ENCODE measurements at regions not wholly inside any gene's neighbourhood (a gene's known extent, or its start where the extent isn't known, plus 50 kb on each side); places are given as distances from the start of the nearest gene placed in this dataset.

GRCh38 chr11:134751766-134752165 lies 339.7 kb upstream of the B3GAT1 start:
- Mint-ChIP-seq H3K4me3 (no peak overlapping the region), H3K27me3 (ENCODE audit: low read depth) (peaks cover 87% of the 10 kb centered on the region), H3K27ac (no peak overlapping the region), H3K4me1 (peaks cover 28% of the 10 kb centered on the region), H3K36me3 (peaks cover 29% of the 10 kb centered on the region), H3K9me3 (peaks cover 38% of the 10 kb centered on the region)
- DNase-seq (ENCODE audit: low spot score) = no peak
- TF ChIP-seq IRF2 (CRISPR knock-in tag; IDR thresholded peaks at IDR 0.05; ENCODE audit: borderline replicate concordance, low read depth) (no peak), ZNF138 (CRISPR knock-in tag; conservative IDR thresholded peaks at IDR 0.05) (no peak), NFATC4 (CRISPR knock-in tag; IDR thresholded peaks at IDR 0.05) (no peak), RELA (CRISPR knock-in tag; IDR thresholded peaks at IDR 0.05; ENCODE audit: borderline replicate concordance) (no peak), ATF1 (CRISPR knock-in tag; IDR thresholded peaks at IDR 0.05) (no peak), USF2 (CRISPR knock-in tag; IDR thresholded peaks at IDR 0.05) (no peak), SMAD4 (CRISPR knock-in tag; IDR thresholded peaks at IDR 0.05) (no peak), USF1 (CRISPR knock-in tag; IDR thresholded peaks at IDR 0.05) (no peak)
- POLR2A ChIA-PET = no interaction called here
- no peak for ATAC-seq
- CTCF ChIA-PET = no interaction called here

GRCh38 chr11:134751031-134751585 lies 339.1 kb upstream of the B3GAT1 start:
- H3K4me3 Mint-ChIP-seq = no peak overlapping the region
- no peak for ATAC-seq
- no peak for DNase-seq (ENCODE audit: low spot score)
- peaks cover 27% of the 10 kb centered on the region for H3K4me1 Mint-ChIP-seq
- H3K27ac Mint-ChIP-seq = no peak overlapping the region
- peaks cover 33% of the 10 kb centered on the region for H3K36me3 Mint-ChIP-seq
- H3K9me3 Mint-ChIP-seq = peaks cover 45% of the 10 kb centered on the region
- ChIA-PET POLR2A (no interaction called here), CTCF (no interaction called here)
- H3K27me3 Mint-ChIP-seq (ENCODE audit: low read depth) = peaks cover 88% of the 10 kb centered on the region
- no peak for TF ChIP-seq RORB (CRISPR knock-in tag; IDR thresholded peaks at IDR 0.05)
- no peak for TF ChIP-seq PRDM15 (CRISPR knock-in tag; IDR thresholded peaks at IDR 0.05)
- no peak for TF ChIP-seq NFYB (CRISPR knock-in tag; conservative IDR thresholded peaks at IDR 0.05; ENCODE audit: low read depth)
- TF ChIP-seq TCF7 (CRISPR knock-in tag; IDR thresholded peaks at IDR 0.05; ENCODE audit: low read depth) = no peak
- TF ChIP-seq ERG (CRISPR knock-in tag; IDR thresholded peaks at IDR 0.05) = no peak
- no peak for TF ChIP-seq JUN (CRISPR knock-in tag; IDR thresholded peaks at IDR 0.05)
- TF ChIP-seq ZNF317 (CRISPR knock-in tag; IDR thresholded peaks at IDR 0.05; ENCODE audit: borderline replicate concordance, low read depth) = no peak
- no peak for TF ChIP-seq ZNF219 (CRISPR knock-in tag; IDR thresholded peaks at IDR 0.05; ENCODE audit: borderline replicate concordance)
- TF ChIP-seq CBFB (CRISPR knock-in tag; IDR thresholded peaks at IDR 0.05; ENCODE audit: low read depth) = no peak
- TF ChIP-seq USF2 (CRISPR knock-in tag; IDR thresholded peaks at IDR 0.05) = no peak
- TF ChIP-seq CREM (CRISPR knock-in tag; IDR thresholded peaks at IDR 0.05) = no peak
- TF ChIP-seq NR2C2 (CRISPR knock-in tag; IDR thresholded peaks at IDR 0.05) = no peak
- TF ChIP-seq MLX (CRISPR knock-in tag; IDR thresholded peaks at IDR 0.05) = no peak
- TF ChIP-seq ZBTB43 (CRISPR knock-in tag; IDR thresholded peaks at IDR 0.05) = no peak
- no peak for TF ChIP-seq FOXP4 (CRISPR knock-in tag; IDR thresholded peaks at IDR 0.05)
- no peak for TF ChIP-seq KAT7 (CRISPR knock-in tag; IDR thresholded peaks at IDR 0.05; ENCODE audit: borderline replicate concordance)

Measured in WTC11 (cell line).